Peyer's patch (tissue), 4 donors: ENCODE measurements at regions not wholly inside any gene's neighbourhood (a gene's known extent, or its start where the extent isn't known, plus 50 kb on each side); places are given as distances from the start of the nearest gene placed in this dataset.

Experiments used
- CTCF ChIP-seq, 6 experiments: fragments of 450-650 bp in 4 of 6; fragments of 200-600 bp in 2 of 6; sonication (generic) in 1 of 6; IDR thresholded peaks; one replicate each; pipeline ENCODE4 v1.5.1; 2017 to 2019; ENCODE audit warnings: antibody characterized with exemption in 6 of 6, mild to moderate bottlenecking in 3 of 6, moderate library complexity in 1 of 6
- POLR2A ChIP-seq, 2 donors: fragments of 450-650 bp; IDR thresholded peaks; one replicate each; pipeline ENCODE4 v1.5.1; 2017; ENCODE audit warnings: antibody characterized with exemption in 2 of 2, mild to moderate bottlenecking in 2 of 2, moderate library complexity in 2 of 2

GRCh38 chr16:60064026-60064425 lies 1329.9 kb upstream of the GOT2 start:
- no peak for TF ChIP-seq POLR2A (IDR thresholded peaks at IDR 0.05)
- TF ChIP-seq CTCF (IDR thresholded peaks at IDR 0.05): no peak
